ENCODE measurements at regions not wholly inside any gene's neighbourhood (a gene's known extent, or its start where the extent isn't known, plus 50 kb on each side); places are given as distances from the start of the nearest gene placed in this dataset.

DNA sequence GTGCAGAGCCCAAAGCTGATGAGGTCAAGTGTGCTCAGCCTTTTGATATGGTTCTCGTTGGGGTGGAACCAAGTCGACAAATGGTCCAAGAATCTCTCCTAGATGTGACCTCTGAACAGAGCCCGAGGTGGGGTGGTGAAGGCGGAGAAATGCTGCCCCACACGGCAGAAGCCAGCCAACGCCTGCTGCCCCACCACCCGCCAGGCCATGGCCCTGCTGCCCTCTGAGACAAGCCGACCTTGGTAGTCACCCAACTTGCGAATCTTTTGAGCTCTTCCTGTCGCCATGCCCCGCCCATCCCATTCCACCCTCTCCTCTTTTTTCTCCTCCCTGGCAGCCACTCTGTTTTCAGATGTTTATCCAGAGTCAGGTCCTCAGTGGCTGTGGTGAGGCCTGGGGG lies 91.5 kb upstream of the EGFLAM start:
- TF ChIP-seq, protein P1, sequence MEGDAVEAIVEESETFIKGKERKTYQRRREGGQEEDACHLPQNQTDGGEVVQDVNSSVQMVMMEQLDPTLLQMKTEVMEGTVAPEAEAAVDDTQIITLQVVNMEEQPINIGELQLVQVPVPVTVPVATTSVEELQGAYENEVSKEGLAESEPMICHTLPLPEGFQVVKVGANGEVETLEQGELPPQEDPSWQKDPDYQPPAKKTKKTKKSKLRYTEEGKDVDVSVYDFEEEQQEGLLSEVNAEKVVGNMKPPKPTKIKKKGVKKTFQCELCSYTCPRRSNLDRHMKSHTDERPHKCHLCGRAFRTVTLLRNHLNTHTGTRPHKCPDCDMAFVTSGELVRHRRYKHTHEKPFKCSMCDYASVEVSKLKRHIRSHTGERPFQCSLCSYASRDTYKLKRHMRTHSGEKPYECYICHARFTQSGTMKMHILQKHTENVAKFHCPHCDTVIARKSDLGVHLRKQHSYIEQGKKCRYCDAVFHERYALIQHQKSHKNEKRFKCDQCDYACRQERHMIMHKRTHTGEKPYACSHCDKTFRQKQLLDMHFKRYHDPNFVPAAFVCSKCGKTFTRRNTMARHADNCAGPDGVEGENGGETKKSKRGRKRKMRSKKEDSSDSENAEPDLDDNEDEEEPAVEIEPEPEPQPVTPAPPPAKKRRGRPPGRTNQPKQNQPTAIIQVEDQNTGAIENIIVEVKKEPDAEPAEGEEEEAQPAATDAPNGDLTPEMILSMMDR (IDR thresholded peaks at IDR 0.05 in 4 of 5, conservative IDR thresholded peaks at IDR 0.05 in 1 of 5) = peak in 1 of 5 experiments; percentile 26
- no peak for TF ChIP-seq POLR2A (IDR thresholded peaks at IDR 0.05)

Measured in gastrocnemius medialis (tissue), 4 donors.